ENCODE measurements at regions not wholly inside any gene's neighbourhood (a gene's known extent, or its start where the extent isn't known, plus 50 kb on each side); places are given as distances from the start of the nearest gene placed in this dataset.

DNA sequence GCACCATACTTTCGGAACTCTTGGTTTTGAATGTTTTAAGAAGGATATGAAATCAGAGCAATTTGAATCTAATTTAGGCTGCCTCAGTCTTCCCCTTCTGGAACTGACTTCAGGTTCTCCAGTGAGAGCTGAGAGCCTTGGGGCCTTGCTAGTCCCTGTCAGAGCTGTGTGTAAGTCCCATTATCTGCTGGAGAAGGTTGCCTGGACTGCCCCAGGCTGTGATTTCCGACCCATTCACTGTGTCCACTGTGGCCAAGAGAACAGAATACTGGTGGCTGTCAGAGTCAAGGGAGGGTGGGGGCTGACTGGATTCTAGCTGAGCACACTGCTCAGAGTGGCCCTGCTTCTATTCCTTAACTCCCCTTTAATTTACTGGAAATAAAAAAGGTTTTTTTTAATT is 278.0 kb downstream of the KCNS3 start:
- TF ChIP-seq FOXM1 (IDR thresholded peaks at IDR 0.05; ENCODE audit: borderline replicate concordance) (no peak), NFRKB (IDR thresholded peaks at IDR 0.05) (no peak), SUZ12 (IDR thresholded peaks at IDR 0.05) (no peak), TARDBP (IDR thresholded peaks at IDR 0.05) (no peak), ELF4 (IDR thresholded peaks at IDR 0.05) (no peak), LEF1 (IDR thresholded peaks at IDR 0.05; ENCODE audit: borderline replicate concordance) (no peak), L3MBTL2 (conservative IDR thresholded peaks at IDR 0.05) (no peak), BHLHE40 (IDR thresholded peaks at IDR 0.05; ENCODE audit: borderline replicate concordance) (no peak), FOXK2 (IDR thresholded peaks at IDR 0.05) (no peak)
- POLR2A ChIA-PET: no interaction called here
- no peak for DNase-seq (ENCODE audit: extremely low spot score)
- CTCF ChIA-PET: no interaction called here

DNA sequence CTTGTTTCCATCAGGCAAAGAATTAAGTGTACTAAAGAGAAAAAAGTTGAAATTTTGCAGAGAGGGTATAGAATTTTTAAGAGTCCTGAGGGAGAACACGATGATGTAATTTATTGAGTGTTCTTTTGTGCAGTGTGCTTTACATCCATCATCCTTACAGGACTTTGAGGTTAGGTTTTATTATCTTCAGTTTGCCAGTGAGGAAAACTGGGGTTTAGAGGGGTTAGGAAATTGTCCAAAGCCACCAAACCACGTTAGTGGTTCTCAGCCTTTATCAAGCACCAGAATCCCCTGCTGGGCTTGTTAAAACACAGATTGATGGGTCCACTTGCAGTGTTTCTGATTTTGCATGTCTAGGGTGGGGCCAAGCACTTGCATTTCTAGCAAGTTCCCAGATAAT is 277.5 kb downstream of the KCNS3 start:
- TF ChIP-seq LEF1 (IDR thresholded peaks at IDR 0.05; ENCODE audit: borderline replicate concordance) (no peak), ARNT (IDR thresholded peaks at IDR 0.05) (no peak), SUZ12 (IDR thresholded peaks at IDR 0.05) (no peak), SP1 (IDR thresholded peaks at IDR 0.05) (no peak), BHLHE40 (IDR thresholded peaks at IDR 0.05; ENCODE audit: borderline replicate concordance) (no peak), ZNF384 (IDR thresholded peaks at IDR 0.05) (no peak)
- ChIA-PET POLR2A (no interaction called here), CTCF (no interaction called here)
- DNase-seq (ENCODE audit: extremely low spot score): no peak

DNA sequence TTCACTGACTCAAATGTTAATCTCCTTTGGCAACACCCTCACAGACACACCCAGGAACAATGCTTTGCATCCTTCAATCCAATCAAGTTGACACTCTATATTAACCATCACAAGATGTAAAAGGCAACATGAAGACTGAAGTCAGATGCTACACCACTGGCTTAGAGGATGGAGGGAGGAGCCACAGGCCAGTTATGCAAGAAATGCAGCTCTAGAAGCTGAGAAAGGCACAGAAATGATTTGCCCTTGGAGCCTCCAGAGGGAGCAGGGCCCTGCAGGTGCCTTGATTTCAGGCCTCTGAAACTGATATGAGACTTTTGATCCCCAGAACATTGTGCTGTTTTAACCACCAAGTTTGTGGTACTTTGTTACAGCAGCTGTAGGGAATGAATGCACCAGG is 276.3 kb downstream of the KCNS3 start:
- ChIA-PET CTCF (no interaction called here), POLR2A (no interaction called here)
- no peak for DNase-seq (ENCODE audit: extremely low spot score)
- TF ChIP-seq NFRKB (IDR thresholded peaks at IDR 0.05) (no peak), ARNT (IDR thresholded peaks at IDR 0.05) (no peak), LEF1 (IDR thresholded peaks at IDR 0.05; ENCODE audit: borderline replicate concordance) (no peak), TARDBP (IDR thresholded peaks at IDR 0.05) (no peak), HDGF (IDR thresholded peaks at IDR 0.05; ENCODE audit: borderline replicate concordance) (no peak), ZNF384 (IDR thresholded peaks at IDR 0.05) (no peak), FOXK2 (IDR thresholded peaks at IDR 0.05) (no peak), FOXM1 (IDR thresholded peaks at IDR 0.05; ENCODE audit: borderline replicate concordance) (no peak), SP1 (IDR thresholded peaks at IDR 0.05) (no peak)

DNA sequence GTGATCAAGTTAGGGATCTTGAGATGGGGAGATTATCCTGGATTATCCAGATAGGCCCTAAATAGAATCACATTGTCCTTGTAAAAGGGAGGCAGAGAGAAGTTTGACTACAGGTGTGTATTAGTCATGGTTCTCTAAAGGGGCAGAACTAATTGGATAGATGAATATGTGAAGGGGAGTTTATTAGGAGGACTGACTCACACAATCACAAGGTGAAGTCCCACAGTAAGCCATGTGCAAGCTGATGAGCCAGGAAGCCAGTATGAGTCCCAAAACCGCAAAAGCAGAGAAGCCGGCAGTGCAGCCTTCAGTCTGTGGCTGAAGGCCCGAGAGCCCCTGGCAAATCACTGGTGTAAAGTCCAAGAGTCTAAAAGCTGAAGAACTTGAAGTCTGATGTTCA is 275.8 kb downstream of the KCNS3 start:
- CTCF ChIA-PET: no interaction called here
- no peak for DNase-seq (ENCODE audit: extremely low spot score)

DNA sequence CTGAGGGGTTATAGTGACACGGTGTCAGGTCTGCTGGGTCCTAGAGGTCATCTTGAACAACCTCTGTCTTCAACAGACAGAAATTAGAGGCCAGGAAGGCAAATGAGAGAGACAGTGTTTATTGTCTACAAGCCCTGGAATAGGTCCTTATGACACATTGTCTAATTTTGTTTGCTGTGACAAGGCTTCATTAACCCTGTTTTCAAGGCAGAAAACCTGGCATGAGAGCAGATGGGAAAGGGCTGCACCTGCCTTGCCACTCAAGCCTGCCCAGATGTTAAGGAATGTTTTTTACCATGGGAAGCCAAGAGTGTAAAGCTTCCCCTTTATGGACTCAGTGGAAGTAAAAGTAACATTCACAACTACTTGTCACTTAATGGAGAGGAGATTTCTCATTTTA is 275.3 kb downstream of the KCNS3 start:
- POLR2A ChIA-PET: no interaction called here
- CTCF ChIA-PET: no interaction called here
- DNase-seq (ENCODE audit: extremely low spot score): no peak
- TF ChIP-seq ARNT (IDR thresholded peaks at IDR 0.05) (no peak), NFRKB (IDR thresholded peaks at IDR 0.05) (no peak)

More for the DNA sequence above, 275.8 kb downstream of the KCNS3 start:
- POLR2A ChIA-PET: no interaction called here
- TF ChIP-seq L3MBTL2 (conservative IDR thresholded peaks at IDR 0.05) (no peak), HDGF (IDR thresholded peaks at IDR 0.05; ENCODE audit: borderline replicate concordance) (no peak), ZNF384 (IDR thresholded peaks at IDR 0.05) (no peak), TARDBP (IDR thresholded peaks at IDR 0.05) (no peak), FOXM1 (IDR thresholded peaks at IDR 0.05; ENCODE audit: borderline replicate concordance) (no peak), ARNT (IDR thresholded peaks at IDR 0.05) (no peak), ELF4 (IDR thresholded peaks at IDR 0.05) (no peak), CTBP1 (IDR thresholded peaks at IDR 0.05; ENCODE audit: borderline replicate concordance) (no peak), SUZ12 (IDR thresholded peaks at IDR 0.05) (no peak), SP1 (IDR thresholded peaks at IDR 0.05) (no peak), LEF1 (IDR thresholded peaks at IDR 0.05; ENCODE audit: borderline replicate concordance) (no peak), FOXA1 (IDR thresholded peaks at IDR 0.05) (no peak)
- TF ChIP-seq, protein P1, sequence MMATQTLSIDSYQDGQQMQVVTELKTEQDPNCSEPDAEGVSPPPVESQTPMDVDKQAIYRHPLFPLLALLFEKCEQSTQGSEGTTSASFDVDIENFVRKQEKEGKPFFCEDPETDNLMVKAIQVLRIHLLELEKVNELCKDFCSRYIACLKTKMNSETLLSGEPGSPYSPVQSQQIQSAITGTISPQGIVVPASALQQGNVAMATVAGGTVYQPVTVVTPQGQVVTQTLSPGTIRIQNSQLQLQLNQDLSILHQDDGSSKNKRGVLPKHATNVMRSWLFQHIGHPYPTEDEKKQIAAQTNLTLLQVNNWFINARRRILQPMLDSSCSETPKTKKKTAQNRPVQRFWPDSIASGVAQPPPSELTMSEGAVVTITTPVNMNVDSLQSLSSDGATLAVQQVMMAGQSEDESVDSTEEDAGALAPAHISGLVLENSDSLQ (IDR thresholded peaks at IDR 0.05): no peak

DNA sequence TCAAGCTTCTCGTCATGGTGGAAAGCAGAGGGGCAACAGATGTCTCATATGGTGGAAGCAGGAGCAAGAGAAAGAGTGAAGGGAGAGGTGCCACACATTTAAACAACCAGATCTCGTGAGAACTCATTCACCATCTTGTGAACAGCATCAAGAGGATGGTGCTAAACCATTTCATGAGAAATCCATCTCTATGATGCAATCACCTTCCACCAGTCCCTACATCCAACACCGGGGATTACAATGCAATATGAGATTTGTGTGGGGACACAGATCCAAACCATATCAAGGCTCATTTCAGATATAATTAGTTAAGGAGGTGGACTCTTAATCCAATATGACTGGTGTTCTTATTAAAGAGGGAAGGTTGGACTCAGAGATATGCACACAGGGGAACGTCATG is 272.8 kb downstream of the KCNS3 start:
- no peak for TF ChIP-seq FOXM1 (IDR thresholded peaks at IDR 0.05; ENCODE audit: borderline replicate concordance)
- TF ChIP-seq FOXA1 (IDR thresholded peaks at IDR 0.05): no peak
- no peak for TF ChIP-seq ZNF384 (IDR thresholded peaks at IDR 0.05)
- no peak for TF ChIP-seq SP1 (IDR thresholded peaks at IDR 0.05)
- TF ChIP-seq LEF1 (IDR thresholded peaks at IDR 0.05; ENCODE audit: borderline replicate concordance): no peak
- TF ChIP-seq FOXK2 (IDR thresholded peaks at IDR 0.05): no peak
- no peak for TF ChIP-seq L3MBTL2 (conservative IDR thresholded peaks at IDR 0.05)
- TF ChIP-seq, protein P1 (IDR thresholded peaks at IDR 0.05): no peak
- no peak for TF ChIP-seq HDGF (IDR thresholded peaks at IDR 0.05; ENCODE audit: borderline replicate concordance)
- no peak for TF ChIP-seq ELF4 (IDR thresholded peaks at IDR 0.05)
- no peak for TF ChIP-seq ARNT (IDR thresholded peaks at IDR 0.05)
- TF ChIP-seq NFRKB (IDR thresholded peaks at IDR 0.05): no peak
- TF ChIP-seq SUZ12 (IDR thresholded peaks at IDR 0.05): no peak
- TF ChIP-seq BHLHE40 (IDR thresholded peaks at IDR 0.05; ENCODE audit: borderline replicate concordance): no peak
- TF ChIP-seq CTBP1 (IDR thresholded peaks at IDR 0.05; ENCODE audit: borderline replicate concordance): no peak
- no peak for TF ChIP-seq TARDBP (IDR thresholded peaks at IDR 0.05)
- DNase-seq (ENCODE audit: extremely low spot score): no peak
- CTCF ChIA-PET: no interaction called here
- POLR2A ChIA-PET: no interaction called here

DNA sequence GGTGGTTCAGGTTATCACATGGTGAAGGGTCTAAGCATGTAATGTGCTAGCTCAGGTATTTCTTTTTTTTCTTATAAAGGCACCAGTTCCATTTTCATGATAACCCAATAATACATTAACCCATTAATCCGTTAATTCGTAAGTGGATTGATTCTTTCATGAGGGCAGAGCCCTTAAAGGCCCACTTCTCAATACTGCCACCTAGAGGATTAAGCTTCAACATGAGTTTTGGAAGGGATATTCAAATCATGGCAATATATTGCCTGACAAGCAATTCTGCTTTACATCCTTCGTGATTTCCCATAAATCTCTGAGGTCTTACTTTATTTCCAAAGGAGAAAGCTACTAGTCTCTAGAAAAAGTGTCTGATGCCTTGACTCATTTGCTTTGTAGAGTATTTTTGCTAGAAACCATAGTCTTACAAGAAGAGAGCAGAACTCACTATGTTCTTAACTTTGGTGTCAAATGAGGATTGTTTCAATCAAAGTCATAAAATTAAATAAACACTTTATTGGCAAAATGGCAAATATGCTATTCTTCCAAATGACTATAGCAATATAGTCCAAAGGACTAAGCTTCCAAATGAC is 271.3 kb downstream of the KCNS3 start:
- no peak for TF ChIP-seq BHLHE40 (IDR thresholded peaks at IDR 0.05; ENCODE audit: borderline replicate concordance)
- no peak for TF ChIP-seq SUZ12 (IDR thresholded peaks at IDR 0.05)
- TF ChIP-seq HDGF (IDR thresholded peaks at IDR 0.05; ENCODE audit: borderline replicate concordance): no peak
- no peak for TF ChIP-seq FOXK2 (IDR thresholded peaks at IDR 0.05)
- TF ChIP-seq TARDBP (IDR thresholded peaks at IDR 0.05): no peak
- no peak for TF ChIP-seq FOXA1 (IDR thresholded peaks at IDR 0.05)
- no peak for TF ChIP-seq ZNF384 (IDR thresholded peaks at IDR 0.05)
- TF ChIP-seq ELF4 (IDR thresholded peaks at IDR 0.05): no peak
- no peak for TF ChIP-seq NFRKB (IDR thresholded peaks at IDR 0.05)
- no peak for TF ChIP-seq CTBP1 (IDR thresholded peaks at IDR 0.05; ENCODE audit: borderline replicate concordance)
- TF ChIP-seq SP1 (IDR thresholded peaks at IDR 0.05): no peak
- TF ChIP-seq LEF1 (IDR thresholded peaks at IDR 0.05; ENCODE audit: borderline replicate concordance): no peak
- TF ChIP-seq, protein P1 (IDR thresholded peaks at IDR 0.05): no peak
- TF ChIP-seq ARNT (IDR thresholded peaks at IDR 0.05): no peak
- no peak for TF ChIP-seq FOXM1 (IDR thresholded peaks at IDR 0.05; ENCODE audit: borderline replicate concordance)
- no peak for TF ChIP-seq L3MBTL2 (conservative IDR thresholded peaks at IDR 0.05)
- CTCF ChIA-PET: interaction anchor here (1.3 kb wide), 1 partner anchor 12 kb away, joined by 3 read pairs; no protein-coding TSS in a partner anchor
- DNase-seq (ENCODE audit: extremely low spot score): peak; percentile 21
- POLR2A ChIA-PET: no interaction called here
